Peyer's patch (tissue), 4 donors: ENCODE measurements at regions not wholly inside any gene's neighbourhood (a gene's known extent, or its start where the extent isn't known, plus 50 kb on each side); places are given as distances from the start of the nearest gene placed in this dataset.
A peak's percentile ranks its signal among the peaks of the same experiment; 100 is the strongest.

Experiments
- DNase-seq, 3 donors: peaks; one replicate each; pipeline ENCODE4 v3.0.0-alpha.2; 2017 to 2019
- H3K27ac ChIP-seq, 4 donors: fragments of 200-600 bp; sonication (generic); one replicate each; pipeline ENCODE4 v1.5.1; 2016 to 2019
- H3K27me3 ChIP-seq, 2 donors: fragments of 200-600 bp; sonication (generic); one replicate each; pipeline ENCODE4 v1.5.1; 2019
- H3K36me3 ChIP-seq, 3 donors: fragments of 200-600 bp; sonication (generic); one replicate each; pipeline ENCODE4 v1.5.1; 2016 to 2019
- H3K4me1 ChIP-seq, 4 donors: fragments of 200-600 bp; sonication (generic); one replicate each; pipeline ENCODE4 v1.5.1; 2016 to 2019
- H3K4me3 ChIP-seq, 4 donors: fragments of 200-600 bp; sonication (generic); 1 replicate in 3 of 4; 2 replicates in 1 of 4; pipeline ENCODE4 v1.5.1; 2016 to 2019; ENCODE audit warnings: mild to moderate bottlenecking in 1 of 4
- H3K9me3 ChIP-seq, 4 donors: fragments of 200-600 bp; sonication (generic); one replicate each; pipeline ENCODE4 v1.5.1; 2016 to 2019; ENCODE audit warnings: mild to moderate bottlenecking in 1 of 4
- CTCF ChIP-seq, 6 experiments: fragments of 450-650 bp in 4 of 6; fragments of 200-600 bp in 2 of 6; sonication (generic) in 1 of 6; IDR thresholded peaks; one replicate each; pipeline ENCODE4 v1.5.1; 2017 to 2019; ENCODE audit warnings: antibody characterized with exemption in 6 of 6, mild to moderate bottlenecking in 3 of 6, moderate library complexity in 1 of 6
- POLR2A ChIP-seq, 2 donors: fragments of 450-650 bp; IDR thresholded peaks; one replicate each; pipeline ENCODE4 v1.5.1; 2017; ENCODE audit warnings: antibody characterized with exemption in 2 of 2, mild to moderate bottlenecking in 2 of 2, moderate library complexity in 2 of 2

- H3K4me3 ChIP-seq: no peak overlapping the region
- peaks cover 0 to 3% (median 0%) of the 10 kb centered on the region in 4 donors for H3K9me3 ChIP-seq
- no peak overlapping the region for H3K27ac ChIP-seq
- no peak for TF ChIP-seq CTCF (IDR thresholded peaks at IDR 0.05)
- TF ChIP-seq POLR2A (IDR thresholded peaks at IDR 0.05): no peak
- H3K27me3 ChIP-seq: no peaks in the 10 kb centered on the region
- DNase-seq: peak in 1 of 3 donors; percentile 46
- no peaks in the 10 kb centered on the region for H3K36me3 ChIP-seq
- H3K4me1 ChIP-seq: peaks cover 0 to 6% (median 0%) of the 10 kb centered on the region in 4 donors
Measured at GRCh38 chr10:109456566-109457301, 466.6 kb downstream of the XPNPEP1 start.

- no peak for TF ChIP-seq CTCF (IDR thresholded peaks at IDR 0.05)
- no peak for TF ChIP-seq POLR2A (IDR thresholded peaks at IDR 0.05)
- Histone ChIP-seq H3K27ac (no peak overlapping the region), H3K4me1 (peaks cover 0 to 6% (median 0%) of the 10 kb centered on the region in 4 donors), H3K9me3 (peaks cover 0 to 3% (median 0%) of the 10 kb centered on the region in 4 donors), H3K4me3 (no peak overlapping the region), H3K27me3 (no peaks in the 10 kb centered on the region), H3K36me3 (no peaks in the 10 kb centered on the region)
- no peak for DNase-seq
Measured at GRCh38 chr10:109454691-109455090, 468.6 kb downstream of the XPNPEP1 start.

GRCh38 chr10:109451879-109452278 lies 471.4 kb downstream of the XPNPEP1 start:
- H3K36me3 ChIP-seq: no peaks in the 10 kb centered on the region
- H3K9me3 ChIP-seq: no peaks in the 10 kb centered on the region
- no peak for DNase-seq
- no peak overlapping the region for H3K27ac ChIP-seq
- H3K4me1 ChIP-seq: peaks cover 0 to 2% (median 0%) of the 10 kb centered on the region in 4 donors
- H3K4me3 ChIP-seq: no peak overlapping the region
- no peaks in the 10 kb centered on the region for H3K27me3 ChIP-seq
- TF ChIP-seq POLR2A (IDR thresholded peaks at IDR 0.05) (no peak), CTCF (IDR thresholded peaks at IDR 0.05) (no peak)

GRCh38 chr10:109450702-109451101 lies 472.6 kb downstream of the XPNPEP1 start:
- DNase-seq: no peak
- Histone ChIP-seq H3K9me3 (no peaks in the 10 kb centered on the region), H3K4me3 (no peak overlapping the region), H3K27me3 (no peaks in the 10 kb centered on the region), H3K4me1 (no peaks in the 10 kb centered on the region), H3K27ac (no peak overlapping the region), H3K36me3 (no peaks in the 10 kb centered on the region)
- no peak for TF ChIP-seq CTCF (IDR thresholded peaks at IDR 0.05)
- TF ChIP-seq POLR2A (IDR thresholded peaks at IDR 0.05): no peak

- no peaks in the 10 kb centered on the region for H3K4me1 ChIP-seq
- no peaks in the 10 kb centered on the region for H3K27me3 ChIP-seq
- H3K27ac ChIP-seq: no peak overlapping the region
- H3K9me3 ChIP-seq: no peaks in the 10 kb centered on the region
- no peak overlapping the region for H3K4me3 ChIP-seq
- DNase-seq: no peak
- TF ChIP-seq POLR2A (IDR thresholded peaks at IDR 0.05) (no peak), CTCF (IDR thresholded peaks at IDR 0.05) (no peak)
- no peaks in the 10 kb centered on the region for H3K36me3 ChIP-seq
Measured at GRCh38 chr10:109433434-109433833, 489.9 kb downstream of the XPNPEP1 start.
